ENCODE measurements at regions not wholly inside any gene's neighbourhood (a gene's known extent, or its start where the extent isn't known, plus 50 kb on each side); places are given as distances from the start of the nearest gene placed in this dataset.
"Not testable (repeated sequence)": the region's sequence is repeated elsewhere in the genome, so short reads cannot be mapped to it uniquely, and the experiment has no call there.

DNA sequence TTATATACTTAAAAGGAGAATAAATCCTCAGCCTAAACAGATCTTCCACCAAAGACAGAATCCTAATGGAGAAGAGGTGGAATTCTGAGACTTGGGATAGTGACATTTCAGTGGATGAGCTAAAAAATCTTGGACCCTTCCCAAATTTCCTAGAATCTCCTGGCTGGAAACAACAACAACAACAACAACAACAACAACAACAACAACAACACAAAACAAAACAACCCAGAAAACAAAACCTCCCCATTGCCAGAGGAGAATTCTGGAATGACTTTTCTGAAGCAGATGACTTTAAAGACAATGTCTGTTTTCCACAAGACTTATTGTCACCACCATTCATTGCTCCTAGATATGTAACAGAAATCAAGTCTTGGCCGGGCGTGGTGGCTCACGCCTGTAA lies 322.1 kb downstream of the ARL4A start:
- no peak for DNase-seq

DNA sequence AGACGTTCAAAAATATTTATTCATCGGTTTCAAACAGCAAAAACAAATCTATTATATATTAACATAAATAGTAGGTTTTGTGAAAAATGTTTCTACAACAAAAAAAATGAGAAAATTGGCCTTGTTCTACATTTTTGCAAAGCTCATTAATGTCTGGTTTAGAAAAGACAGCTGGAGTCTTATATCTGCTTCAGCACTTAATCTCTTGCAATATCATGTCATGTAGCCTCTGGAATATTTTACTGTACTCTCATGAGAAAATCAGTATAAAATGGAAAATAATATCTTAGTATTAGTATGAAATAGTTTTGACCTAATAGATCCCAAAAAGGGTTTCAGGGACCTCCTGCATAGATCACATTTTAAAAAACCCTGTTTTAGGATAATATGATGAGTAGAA lies 326.6 kb downstream of the ARL4A start:
- DNase-seq, result no peak

DNA sequence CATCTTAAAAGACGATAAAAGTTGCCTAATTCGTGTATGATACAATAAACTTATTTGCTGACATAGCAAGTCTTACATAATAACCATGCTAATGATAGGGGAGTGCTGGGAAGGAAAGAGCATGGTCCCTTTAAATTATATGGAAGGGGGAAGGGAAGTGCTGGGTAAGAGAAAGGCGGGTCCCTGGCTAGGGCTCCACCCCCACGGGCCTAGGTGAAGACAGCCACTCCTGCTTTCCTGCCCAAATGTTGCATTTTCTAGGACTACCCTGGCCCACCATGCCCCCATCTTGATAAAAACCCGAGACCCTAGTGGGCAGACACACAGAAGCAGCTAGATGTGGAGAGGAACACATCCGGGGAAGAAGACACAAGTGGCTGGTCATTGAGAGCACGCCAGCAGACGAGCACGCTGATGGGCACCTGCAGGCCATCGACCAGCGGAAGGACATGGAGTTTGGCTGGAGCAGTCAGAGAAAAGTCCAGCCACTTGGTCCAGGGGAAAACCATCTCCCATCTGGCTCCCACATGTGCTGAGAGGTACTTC lies 328.7 kb downstream of the ARL4A start:
- no peak for DNase-seq

DNA sequence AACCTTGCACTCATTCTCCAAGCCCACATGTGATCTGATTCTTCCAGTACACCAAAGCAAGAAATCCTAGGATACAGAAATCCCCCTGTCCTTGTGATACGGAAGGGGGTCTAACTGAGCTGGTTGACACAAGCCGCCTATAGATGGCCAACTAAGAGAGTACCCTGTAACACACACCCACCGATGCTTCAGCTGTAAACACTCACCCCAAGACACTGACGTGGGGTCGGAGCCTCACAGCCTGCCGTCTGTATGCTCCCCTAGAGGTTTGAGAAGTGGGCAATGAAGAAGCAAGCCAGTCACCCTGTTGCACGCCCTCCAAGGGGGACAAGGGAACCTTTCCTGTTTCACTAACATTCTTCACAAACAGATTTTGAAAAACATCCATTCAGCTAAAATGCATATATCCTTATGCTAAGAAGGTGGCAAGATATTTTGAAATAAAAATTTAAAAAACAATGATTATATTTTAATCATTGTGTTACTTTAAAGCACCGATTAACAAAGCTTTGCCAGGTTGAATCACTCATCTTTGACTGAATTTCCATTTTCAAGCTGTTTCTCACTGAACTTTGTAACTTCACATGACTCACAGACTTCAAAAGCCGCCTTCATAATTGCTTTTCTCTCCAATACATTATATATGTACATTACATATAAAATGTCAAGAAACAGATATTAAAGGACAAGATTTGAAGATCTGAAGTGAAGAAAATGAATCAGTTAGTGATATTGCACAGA lies 329.3 kb downstream of the ARL4A start:
- no peak for DNase-seq

DNA sequence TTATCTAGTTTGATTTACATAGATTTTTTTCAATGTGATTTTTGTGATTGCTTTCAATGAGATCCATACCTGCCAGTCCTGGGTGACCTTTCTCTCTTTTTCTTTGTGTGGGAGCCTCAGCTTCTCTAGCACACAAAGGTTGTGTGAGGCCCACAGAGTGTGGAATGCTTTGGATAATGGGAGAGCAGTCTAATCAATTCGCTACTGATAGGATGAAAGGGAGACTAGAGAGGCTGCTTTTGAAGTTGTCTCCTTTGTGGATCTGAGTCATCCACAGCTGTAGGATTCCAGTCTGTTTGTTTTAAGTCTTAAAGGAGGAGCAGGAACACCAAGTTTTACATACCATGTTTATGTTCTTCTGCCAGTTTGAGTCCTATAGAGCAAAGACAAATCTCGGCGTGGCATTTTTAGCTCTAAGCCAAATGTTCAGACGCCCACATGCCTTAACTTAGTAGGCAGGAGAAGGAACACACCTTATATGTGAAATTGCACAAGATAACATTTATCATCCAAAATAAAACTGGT lies 330.0 kb downstream of the ARL4A start:
- DNase-seq, result no peak

DNA sequence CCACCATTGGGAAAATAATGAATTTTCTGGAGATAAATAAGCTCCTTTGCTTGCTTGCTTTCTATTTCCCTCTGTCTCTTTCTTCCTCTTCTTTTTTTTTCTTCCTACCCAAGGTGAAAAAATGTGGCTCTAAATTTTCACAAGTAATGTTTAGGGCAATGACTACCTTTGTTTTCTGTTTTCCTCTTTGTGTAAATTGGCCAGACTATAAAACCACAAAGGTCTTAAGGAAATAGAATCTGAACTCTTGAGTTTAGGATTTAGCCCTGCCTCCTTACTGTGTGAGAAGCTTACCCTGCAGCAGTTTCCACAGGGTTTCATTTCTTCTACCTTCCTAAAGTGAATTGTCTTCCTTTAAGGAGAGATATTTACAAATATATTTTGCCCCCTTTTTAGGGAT lies 330.4 kb downstream of the ARL4A start:
- no peak for DNase-seq

DNA sequence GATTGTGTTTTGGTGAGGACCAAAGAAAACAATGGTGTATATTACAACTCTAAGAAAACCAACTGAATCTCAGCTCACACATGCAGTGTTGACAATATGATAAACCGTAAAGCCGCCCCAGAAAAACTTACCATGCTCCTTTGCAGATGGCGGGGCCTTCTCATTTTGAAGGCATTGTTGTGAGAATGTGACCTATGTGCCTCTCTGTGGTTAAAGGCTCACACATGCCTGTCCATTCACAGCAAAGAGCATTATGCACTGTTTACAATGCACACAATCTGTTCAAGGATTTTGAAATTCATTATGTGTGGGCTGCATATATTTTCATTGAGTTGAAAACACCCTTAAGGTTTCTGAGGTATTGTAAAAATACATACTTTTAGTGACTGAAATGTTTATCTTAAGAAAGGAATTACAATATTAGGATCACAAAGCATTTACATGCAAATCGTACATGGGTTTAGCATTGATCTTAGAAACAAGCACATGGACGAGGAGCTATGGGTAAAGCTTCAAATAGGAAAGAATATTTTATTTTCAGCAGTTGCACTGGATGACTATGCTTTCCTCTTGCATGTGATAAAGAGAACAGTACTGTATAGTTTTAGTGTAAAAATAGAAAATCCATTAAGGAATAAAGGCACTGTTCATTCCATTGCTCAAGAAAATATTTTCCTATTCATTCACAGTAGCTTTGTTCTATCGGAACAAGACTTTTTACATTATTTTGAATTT lies 334.3 kb downstream of the ARL4A start:
- DNase-seq, result no peak

DNA sequence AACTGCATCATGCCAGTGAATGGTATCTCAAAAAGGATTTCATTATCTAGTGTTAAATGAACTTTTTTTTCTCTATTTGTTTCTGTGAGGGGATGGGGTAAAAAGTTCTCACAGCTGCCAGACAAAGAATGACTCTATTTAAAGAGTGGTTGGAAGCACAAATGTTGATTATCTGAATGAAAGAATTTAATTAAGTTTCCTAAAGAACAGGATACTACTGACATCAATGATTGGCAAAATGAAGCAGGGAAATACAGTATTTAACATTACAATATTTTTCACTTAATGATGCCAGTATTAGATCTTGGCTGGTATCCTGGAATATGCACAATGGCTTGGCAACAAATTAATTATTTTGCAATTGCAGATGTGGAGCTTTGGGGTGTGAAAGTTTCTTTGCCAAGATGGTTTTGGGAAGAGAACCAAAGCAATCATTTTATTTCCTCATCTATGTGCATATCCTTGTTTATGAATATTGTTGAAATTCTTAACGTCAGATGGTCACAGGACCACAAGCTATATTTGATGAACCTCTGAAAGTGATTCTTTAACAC lies 336.8 kb downstream of the ARL4A start:
- DNase-seq, result no peak

DNA sequence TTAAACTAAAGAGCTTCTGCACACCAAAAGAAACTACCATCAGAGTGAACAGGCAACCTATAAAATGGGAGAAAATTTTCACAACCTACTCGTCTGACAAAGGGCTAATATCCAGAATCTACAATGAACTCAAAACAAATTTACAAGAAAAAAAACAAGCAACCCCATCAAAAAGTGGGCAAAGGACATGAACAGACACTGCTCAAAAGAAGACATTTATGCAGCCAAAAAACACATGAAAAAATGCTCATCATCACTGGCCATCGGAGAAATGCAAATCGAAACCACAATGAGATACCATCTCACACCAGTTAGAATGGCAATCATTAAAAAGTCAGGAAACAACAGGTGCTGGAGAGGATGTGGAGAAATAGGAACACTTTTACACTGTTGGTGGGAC lies 337.6 kb downstream of the ARL4A start:
- DNase-seq, result not testable (repeated sequence)

DNA sequence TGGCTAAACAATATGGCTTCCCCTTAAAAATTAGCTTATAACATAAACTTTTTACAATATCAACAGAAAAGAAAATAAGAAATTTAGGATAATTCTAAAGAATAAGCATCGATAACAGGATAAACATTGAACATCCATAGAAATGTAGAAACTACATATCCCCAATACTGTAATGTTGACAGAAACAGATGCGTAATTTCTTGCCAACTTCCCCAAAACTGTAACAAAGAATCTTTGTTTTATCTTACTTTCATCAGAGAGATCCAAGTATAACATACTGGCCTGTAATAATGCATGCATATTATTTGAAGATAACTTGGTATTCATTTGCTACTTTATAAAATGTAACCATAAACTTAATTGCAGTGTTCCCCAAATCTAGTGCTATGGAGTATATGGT lies 339.9 kb downstream of the ARL4A start:
- no peak for DNase-seq

DNA sequence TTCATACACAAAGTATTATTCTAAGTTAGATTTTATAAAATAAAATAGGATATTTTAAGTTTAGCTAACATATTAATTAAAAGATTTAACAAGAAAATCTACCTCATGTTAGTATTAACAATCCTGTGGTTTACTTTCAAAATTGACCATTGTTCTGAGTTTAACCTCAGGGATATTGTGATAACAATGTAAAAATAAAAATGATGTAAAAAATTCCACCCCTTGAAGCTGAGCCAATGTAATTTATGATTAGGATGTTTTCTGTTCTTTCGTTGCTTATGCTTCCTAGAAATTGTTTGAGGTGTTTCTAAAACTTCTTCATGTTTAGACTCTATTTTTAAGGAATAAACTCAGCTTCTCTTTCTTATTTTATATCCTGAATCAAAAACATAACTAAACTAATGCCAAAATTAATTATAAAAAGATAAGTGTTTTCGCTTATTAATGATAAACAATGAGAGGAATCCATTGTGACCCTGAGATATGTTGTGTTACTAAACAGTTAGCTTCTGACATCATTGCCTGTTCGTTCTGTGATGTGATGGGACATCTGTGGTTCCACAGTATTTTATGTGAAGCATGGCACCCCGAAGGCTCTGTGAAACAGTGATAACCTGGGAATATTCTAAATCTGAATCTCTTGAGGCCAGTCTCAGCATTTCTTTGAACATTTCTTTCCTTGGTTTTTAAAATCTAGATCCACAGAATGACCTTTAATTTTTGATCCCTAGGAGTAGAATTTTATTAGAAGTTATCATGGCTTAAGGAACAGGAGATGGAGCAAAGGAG lies 340.8 kb downstream of the ARL4A start:
- no peak for DNase-seq

DNA sequence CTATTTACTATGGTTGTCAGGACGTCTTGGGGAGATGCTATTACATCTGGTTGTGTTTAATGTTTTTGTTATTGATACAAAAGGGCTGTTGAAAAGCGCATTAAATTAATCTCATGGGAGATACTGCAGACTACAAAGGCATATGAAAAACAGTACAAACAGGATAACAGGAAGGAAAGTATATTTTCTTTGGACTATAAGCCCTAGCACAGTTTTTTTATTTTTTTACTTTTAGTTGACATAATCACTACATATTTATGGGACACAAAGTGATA lies 341.3 kb downstream of the ARL4A start:
- no peak for DNase-seq

DNA sequence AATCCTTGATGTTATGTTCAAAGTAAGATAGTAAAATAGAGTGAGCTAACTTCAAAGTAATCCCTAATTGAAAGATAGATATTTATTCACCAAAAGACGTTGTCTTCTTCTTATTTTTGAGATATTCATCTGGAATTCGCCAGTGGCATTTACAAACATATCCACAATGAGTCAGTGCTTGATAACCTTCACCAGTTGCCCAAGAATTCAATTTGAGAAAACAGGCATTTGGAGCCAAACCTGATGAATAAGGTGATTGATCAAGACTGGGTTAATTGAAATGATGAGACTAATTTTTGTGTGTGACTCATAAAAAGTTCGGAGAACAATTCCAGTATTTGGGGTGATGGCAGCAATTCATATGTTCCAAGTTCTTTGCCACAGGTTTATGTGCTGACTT lies 344.0 kb downstream of the ARL4A start:
- no peak for DNase-seq

DNA sequence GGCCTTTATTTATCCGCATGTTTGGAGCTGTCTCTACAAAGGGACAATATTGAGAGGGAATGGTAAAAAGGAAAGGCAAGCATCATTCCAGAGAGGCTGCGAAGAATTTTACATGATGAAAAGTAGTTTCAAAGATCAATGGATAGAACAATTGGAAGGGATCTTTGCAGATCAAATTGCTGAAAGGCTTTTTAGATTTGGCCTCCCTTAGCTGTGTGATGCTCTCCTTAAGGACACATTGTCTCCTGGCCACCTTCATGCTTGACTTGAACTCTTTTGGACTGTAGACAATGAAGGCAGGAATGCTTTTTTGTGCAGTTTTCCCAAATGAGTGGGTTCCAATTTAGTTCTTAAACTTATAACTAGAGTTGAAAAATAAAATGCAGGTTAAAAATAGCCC lies 344.7 kb downstream of the ARL4A start:
- DNase-seq, result no peak

DNA sequence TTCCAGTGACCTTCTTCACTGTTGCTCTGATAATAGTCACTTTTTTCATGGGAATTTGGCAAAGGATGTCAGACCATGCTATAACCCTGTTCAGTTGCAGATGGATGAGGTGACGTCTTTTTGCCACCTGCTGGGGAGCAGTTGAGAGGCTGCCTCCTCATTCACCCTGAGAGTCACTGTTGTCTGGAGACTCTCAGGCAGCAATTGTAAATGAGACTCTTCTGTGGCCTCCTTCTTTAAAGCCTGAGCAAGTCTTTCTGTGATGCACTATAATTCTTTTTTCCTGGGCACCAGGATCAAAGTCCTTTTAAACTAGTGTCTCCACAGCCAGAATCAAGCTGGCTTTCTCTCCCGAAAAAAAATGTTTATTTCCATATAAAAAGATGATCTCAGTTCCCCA lies 345.1 kb downstream of the ARL4A start:
- no peak for DNase-seq

DNA sequence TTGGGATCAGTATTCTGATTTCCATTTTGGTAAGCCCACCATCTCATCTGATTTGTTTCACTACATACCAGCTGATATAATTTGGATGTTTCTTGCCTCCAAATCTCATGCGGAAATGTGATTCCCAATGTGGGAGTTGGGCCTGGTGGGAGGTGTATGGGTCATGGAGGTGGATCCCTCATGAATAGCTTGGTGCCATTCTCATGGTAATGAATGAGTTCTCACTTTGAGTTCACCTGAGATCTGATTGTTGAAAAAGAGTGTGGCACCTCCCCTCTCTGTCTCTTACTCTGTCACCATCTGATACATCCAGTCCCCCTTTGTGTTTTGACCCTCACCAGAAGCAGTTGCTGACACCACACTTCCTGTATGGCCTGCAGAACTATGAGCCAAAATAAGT lies 347.3 kb downstream of the ARL4A start:
- DNase-seq, result no peak

DNA sequence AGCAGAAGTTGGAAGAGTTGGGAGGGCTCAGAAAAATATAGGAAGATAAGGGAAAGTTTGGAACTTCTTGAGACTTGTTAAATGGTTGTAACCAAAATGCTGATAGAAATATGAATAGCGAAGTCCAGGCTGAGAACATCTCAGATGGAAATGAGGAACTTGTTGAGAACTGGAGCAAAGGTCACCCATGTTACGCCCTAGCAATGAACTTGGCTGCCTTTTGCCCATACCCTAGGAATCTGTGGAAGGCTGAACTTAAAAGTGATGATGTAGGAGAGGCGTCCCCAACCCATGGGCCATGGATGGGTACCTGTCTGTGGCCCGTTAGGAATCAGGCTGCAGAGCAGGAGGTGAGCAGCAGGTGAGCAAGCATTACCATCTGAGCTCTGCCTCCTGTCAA lies 347.8 kb downstream of the ARL4A start:
- no peak for DNase-seq

DNA sequence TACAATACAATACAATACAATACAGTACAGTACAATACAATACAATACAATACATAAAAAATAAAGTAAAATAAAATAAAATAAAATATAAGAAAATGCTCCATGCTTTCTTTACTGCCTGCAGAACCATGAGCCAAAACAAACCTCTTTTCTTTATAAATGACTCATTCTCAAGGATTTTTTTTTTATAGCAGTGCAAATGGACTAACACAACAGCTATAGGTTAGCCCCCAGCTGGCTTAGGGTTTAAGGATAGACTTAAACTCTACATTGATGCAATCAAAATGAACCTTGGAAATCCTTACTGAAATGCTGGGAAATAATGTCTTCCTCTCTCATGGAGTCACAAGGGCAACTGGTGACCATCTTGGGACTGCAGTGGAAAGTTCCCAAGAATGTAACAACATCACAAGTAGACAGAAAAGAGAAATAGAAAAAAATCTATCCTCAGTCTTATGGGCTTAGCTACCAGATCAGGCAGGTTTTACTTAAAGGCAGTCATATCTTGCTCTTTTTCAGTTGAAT lies 348.9 kb downstream of the ARL4A start:
- DNase-seq, result no peak

DNA sequence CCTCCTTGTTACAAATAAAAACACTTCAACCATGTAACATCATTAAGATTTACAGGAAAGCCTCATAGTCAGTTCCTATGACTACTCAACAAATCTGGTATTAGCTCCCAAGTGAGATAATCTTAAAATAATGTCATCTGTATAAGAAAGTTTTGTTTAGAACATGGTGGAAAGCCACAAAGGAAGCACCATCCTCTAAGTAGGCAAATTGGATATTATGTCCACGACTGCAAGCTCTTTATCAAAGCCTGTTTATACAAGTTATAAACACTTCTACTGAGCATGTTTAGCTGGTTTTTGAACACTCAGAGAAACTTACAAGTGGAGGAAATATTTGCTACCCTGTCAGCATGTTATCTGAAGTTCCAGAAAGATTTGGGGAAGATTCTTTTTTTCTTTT lies 349.8 kb downstream of the ARL4A start:
- no peak for DNase-seq

DNA sequence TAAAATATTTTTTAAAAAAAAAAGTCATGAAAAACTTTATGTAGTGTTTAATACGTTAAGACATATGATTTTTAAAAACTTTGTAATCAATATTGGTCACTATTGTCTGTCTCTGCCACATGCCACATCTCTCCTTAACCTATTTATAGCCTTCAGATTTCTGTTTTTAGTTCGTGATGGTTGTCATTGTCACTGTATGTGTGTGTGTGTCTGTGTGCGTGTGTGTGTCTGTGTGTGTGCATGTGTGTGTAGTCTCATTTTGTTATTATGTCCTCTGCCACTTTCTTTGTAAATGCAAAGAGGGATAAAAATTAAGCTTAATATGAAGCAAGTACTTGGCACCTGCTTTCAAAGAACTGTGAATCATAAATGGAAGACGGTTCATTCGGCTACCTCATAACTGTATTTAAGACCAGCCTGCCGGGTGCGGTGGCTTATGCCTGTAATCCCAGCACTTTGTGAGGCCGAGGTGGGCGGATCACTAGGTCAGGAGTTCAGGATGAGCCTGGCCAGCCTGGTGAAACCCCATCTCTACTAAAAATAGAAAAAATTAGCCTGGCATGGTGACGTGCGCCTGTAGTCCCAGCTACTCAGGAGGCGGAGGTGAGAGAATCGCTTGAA lies 354.0 kb downstream of the ARL4A start:
- no peak for DNase-seq

DNA sequence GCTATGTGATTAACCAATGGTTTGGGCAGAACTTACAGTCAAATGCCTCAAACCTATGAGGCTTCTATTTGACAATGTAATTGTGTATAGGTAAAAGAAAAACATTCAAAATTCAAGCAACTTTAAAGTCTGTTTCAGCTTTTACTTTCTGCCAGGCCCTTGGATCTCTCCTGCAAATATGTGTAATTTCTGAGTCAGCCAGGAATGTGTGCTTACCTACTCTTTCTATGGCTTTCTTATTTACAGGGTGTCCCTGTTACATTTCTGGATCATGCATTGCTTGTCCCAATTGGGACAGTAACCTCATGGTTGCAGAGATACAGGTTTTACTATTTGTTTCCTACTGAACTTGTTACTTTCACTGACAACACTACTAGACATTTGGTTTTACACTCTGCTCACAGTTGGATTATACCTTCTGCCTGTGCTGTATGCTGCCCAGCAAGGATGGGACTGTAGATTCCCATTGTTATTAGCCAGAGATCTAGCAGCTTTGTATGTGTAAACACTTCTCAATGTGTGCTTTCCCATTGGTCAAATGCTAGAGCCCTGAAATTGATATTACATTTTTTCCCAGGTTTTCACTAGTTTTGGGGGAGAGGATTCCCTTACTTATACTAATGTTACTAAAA lies 355.3 kb downstream of the ARL4A start:
- no peak for DNase-seq

DNA sequence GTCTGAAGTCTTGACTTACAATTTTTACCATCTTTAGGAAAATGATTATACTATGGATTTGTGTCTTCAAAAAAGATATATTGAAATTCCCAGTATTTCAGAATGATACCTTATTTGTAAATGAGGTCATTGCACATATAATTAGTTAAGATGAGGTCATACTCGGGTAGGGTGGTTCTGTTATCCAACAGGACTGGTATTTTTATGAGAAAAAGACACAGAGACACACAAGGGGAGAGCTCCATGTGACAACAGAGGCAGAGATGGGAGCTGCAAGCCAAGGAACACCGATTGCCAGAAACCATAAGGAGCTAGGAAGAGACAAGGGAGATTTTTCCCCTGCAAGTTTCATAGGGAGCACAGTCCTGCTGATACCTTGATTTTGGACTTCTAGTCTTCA lies 356.9 kb downstream of the ARL4A start:
- DNase-seq, result no peak

Measured in stimulated activated CD4-positive, alpha-beta T cell treated with anti-CD3 and anti-CD28 coated beads, Interleukin-15, amount 100 ng/mL, for 24 hours (primary cell).